ENCODE measurements at regions not wholly inside any gene's neighbourhood (a gene's known extent, or its start where the extent isn't known, plus 50 kb on each side); places are given as distances from the start of the nearest gene placed in this dataset.

DNA sequence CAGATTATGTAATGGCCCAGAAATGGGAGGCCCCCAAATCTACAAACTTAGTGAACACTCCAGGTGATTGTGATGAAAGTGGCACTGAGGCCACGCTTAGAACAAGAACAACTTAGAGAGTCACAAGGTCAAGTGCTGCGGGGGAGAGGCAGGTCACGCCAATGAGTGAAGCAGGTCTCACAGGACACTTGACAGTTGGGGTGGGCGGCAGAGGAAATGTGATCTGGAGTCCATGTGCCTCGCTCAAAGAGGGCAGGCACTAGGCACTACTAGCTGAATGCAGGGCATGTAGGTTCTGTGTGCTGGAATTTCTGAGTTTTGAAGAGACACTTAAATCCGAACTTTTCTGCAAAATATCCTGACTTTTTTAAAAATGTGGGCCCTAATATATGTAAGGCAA is 193.2 kb upstream of the RORB start:
- TF ChIP-seq, protein P1, sequence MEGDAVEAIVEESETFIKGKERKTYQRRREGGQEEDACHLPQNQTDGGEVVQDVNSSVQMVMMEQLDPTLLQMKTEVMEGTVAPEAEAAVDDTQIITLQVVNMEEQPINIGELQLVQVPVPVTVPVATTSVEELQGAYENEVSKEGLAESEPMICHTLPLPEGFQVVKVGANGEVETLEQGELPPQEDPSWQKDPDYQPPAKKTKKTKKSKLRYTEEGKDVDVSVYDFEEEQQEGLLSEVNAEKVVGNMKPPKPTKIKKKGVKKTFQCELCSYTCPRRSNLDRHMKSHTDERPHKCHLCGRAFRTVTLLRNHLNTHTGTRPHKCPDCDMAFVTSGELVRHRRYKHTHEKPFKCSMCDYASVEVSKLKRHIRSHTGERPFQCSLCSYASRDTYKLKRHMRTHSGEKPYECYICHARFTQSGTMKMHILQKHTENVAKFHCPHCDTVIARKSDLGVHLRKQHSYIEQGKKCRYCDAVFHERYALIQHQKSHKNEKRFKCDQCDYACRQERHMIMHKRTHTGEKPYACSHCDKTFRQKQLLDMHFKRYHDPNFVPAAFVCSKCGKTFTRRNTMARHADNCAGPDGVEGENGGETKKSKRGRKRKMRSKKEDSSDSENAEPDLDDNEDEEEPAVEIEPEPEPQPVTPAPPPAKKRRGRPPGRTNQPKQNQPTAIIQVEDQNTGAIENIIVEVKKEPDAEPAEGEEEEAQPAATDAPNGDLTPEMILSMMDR (IDR thresholded peaks at IDR 0.05; ENCODE audit: borderline replicate concordance, extremely low read depth, low read length, poor library complexity, severe bottlenecking) = no peak
- TF ChIP-seq EZH2 (IDR thresholded peaks at IDR 0.05; ENCODE audit: borderline replicate concordance, low read depth, low read length, severe bottlenecking) = no peak
